PFSK-1 (cell line): ENCODE measurements at regions not wholly inside any gene's neighbourhood (a gene's known extent, or its start where the extent isn't known, plus 50 kb on each side); places are given as distances from the start of the nearest gene placed in this dataset.

Source experiments
- FOXP2 ChIP-seq: optimal IDR thresholded peaks from 2 replicates; pipeline ENCODE3; 2011; ENCODE audit warnings: borderline replicate concordance, control low read depth, inconsistent platforms; ENCODE audit not compliant: insufficient read depth; ENCODE audit errors: extremely low read length, extremely low read depth
- POLR2AphosphoS5 ChIP-seq: IDR thresholded peaks from 2 replicates; pipeline ENCODE4 v1.6.1; 2012; ENCODE audit warnings: low read depth, mild to moderate bottlenecking, control low read depth, low read length, moderate library complexity
- REST ChIP-seq, 2 experiments: IDR thresholded peaks; 2 replicates each; pipeline versions ENCODE4 v1.6.1 to v1.8.0; 2011 to 2012; ENCODE audit warnings: low read depth in 2 of 2, low read length in 2 of 2, control low read depth in 1 of 2, inconsistent platforms in 1 of 2, mild to moderate bottlenecking in 1 of 2, moderate library complexity in 1 of 2; ENCODE audit not compliant: insufficient read depth in 1 of 2
- SIN3A ChIP-seq: IDR thresholded peaks from 2 replicates; pipeline ENCODE4 v1.6.1; 2012; ENCODE audit warnings: mild to moderate bottlenecking, low read length, moderate library complexity, borderline replicate concordance; ENCODE audit not compliant: insufficient read depth
- TAF1 ChIP-seq: IDR thresholded peaks from 2 replicates; pipeline ENCODE4 v1.6.1; 2012; ENCODE audit warnings: low read length, control low read depth, borderline replicate concordance; ENCODE audit not compliant: insufficient read depth

GRCh38 chr3:197354568-197355001 lies 56.2 kb upstream of the DLG1 start:
- no peak for TF ChIP-seq REST (IDR thresholded peaks at IDR 0.05; ENCODE audit: insufficient read depth in 1 of 2, low read depth in 2 of 2, low read length in 2 of 2)
- TF ChIP-seq TAF1, result no peak
- no peak; the same call in 1 of the 2 replicates for TF ChIP-seq SIN3A
- no peak for TF ChIP-seq POLR2AphosphoS5
- TF ChIP-seq FOXP2, result no peak

- TF ChIP-seq SIN3A, result no peak
- TF ChIP-seq REST (IDR thresholded peaks at IDR 0.05; ENCODE audit: insufficient read depth in 1 of 2, low read depth in 2 of 2, low read length in 2 of 2), result no peak
- no peak for TF ChIP-seq FOXP2
- no peak for TF ChIP-seq POLR2AphosphoS5
- no peak for TF ChIP-seq TAF1
Observed at GRCh38 chr3:197353867-197354567, 55.6 kb upstream of the DLG1 start.

- no peak for TF ChIP-seq POLR2AphosphoS5
- TF ChIP-seq TAF1, result no peak
- no peak for TF ChIP-seq SIN3A
- no peak for TF ChIP-seq FOXP2
- no peak for TF ChIP-seq REST (IDR thresholded peaks at IDR 0.05; ENCODE audit: insufficient read depth in 1 of 2, low read depth in 2 of 2, low read length in 2 of 2)
Observed at GRCh38 chr3:197353001-197353866, 54.8 kb upstream of the DLG1 start.

- TF ChIP-seq SIN3A (no peak), POLR2AphosphoS5 (no peak), REST (IDR thresholded peaks at IDR 0.05; ENCODE audit: insufficient read depth in 1 of 2, low read depth in 2 of 2, low read length in 2 of 2) (no peak), FOXP2 (no peak), TAF1 (no peak)
Observed at GRCh38 chr3:197352382-197352781, 54.0 kb upstream of the DLG1 start.
